Epithelial cell of esophagus (primary cell): ENCODE measurements at regions not wholly inside any gene's neighbourhood (a gene's known extent, or its start where the extent isn't known, plus 50 kb on each side); places are given as distances from the start of the nearest gene placed in this dataset.
A peak's percentile ranks its signal among the peaks of the same experiment; 100 is the strongest.

ENCODE experiments used
- DNase-seq: peaks from one replicate; pipeline ENCODE4 v3.0.0; 2010; ENCODE audit warnings: low read depth
- H3K4me3 ChIP-seq: 2 replicates; pipeline ENCODE4 v1.5.1; 2011; ENCODE audit warnings: mild to moderate bottlenecking, low read length, control low read depth
- TF ChIP-seq, protein P1 (sequence below): IDR thresholded peaks from 2 replicates; pipeline ENCODE4 v1.5.1; 2011; ENCODE audit warnings: low read depth, mild to moderate bottlenecking, low read length, control low read depth, inconsistent platforms; ENCODE audit not compliant: insufficient read depth; ENCODE audit errors: missing control alignments

GRCh38 chr10:62738916-62739315, 65.6 kb upstream of the ADO start:
- H3K4me3 ChIP-seq = no peak overlapping the region
- TF ChIP-seq, protein P1, sequence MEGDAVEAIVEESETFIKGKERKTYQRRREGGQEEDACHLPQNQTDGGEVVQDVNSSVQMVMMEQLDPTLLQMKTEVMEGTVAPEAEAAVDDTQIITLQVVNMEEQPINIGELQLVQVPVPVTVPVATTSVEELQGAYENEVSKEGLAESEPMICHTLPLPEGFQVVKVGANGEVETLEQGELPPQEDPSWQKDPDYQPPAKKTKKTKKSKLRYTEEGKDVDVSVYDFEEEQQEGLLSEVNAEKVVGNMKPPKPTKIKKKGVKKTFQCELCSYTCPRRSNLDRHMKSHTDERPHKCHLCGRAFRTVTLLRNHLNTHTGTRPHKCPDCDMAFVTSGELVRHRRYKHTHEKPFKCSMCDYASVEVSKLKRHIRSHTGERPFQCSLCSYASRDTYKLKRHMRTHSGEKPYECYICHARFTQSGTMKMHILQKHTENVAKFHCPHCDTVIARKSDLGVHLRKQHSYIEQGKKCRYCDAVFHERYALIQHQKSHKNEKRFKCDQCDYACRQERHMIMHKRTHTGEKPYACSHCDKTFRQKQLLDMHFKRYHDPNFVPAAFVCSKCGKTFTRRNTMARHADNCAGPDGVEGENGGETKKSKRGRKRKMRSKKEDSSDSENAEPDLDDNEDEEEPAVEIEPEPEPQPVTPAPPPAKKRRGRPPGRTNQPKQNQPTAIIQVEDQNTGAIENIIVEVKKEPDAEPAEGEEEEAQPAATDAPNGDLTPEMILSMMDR = no peak
- DNase-seq = peak; percentile 58

DNA sequence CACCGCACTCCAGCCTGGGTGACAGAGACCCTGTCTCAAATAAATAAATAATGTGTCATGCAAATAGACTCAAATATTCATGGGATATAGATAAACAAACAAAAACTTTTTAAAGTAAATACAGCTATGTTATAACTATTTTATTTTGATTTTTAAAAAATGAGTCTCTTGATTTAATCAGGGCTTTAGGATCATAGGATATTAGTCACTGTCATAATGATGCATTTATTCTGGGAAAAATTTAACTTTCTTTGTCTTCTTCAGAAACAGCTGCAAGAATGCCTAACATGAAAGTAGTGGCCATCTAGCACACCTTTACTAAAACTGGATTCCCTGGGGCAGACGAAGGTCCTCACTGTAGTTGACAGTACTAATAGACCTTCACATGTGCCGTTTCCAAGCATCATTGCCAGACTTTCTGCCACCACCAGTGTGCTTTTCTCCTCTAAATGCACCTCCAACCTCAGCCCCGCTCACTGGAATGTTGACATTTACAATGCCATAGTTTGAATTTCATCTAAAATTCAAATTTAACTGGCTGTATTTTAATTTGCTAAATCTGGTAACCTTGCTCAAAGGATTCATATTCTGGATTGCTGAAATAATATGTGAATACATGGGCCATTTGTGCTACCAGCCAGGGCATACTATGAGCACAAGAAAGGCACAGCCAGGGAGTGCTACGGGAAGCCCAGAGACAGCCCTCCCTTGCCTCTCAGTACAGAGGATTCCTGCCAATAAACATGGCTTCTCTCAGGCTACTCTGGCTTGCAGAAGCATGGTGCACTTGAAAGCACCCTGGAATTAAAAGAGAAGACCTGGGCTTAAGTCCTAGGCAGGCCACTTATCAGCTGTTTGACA, 63.4 kb upstream of the ADO start:
- no peak overlapping the region for H3K4me3 ChIP-seq
- TF ChIP-seq, protein P1 = no peak
- no peak for DNase-seq

GRCh38 chr10:62741996-62742395, 62.5 kb upstream of the ADO start:
- TF ChIP-seq, protein P1 = no peak
- no peak overlapping the region for H3K4me3 ChIP-seq
- DNase-seq = no peak

- no peak overlapping the region for H3K4me3 ChIP-seq
- TF ChIP-seq, protein P1 = no peak
- no peak for DNase-seq
These were observed 61.9 kb upstream of the ADO start for GRCh38 chr10:62742536-62743061.

GRCh38 chr10:62744136-62744535, 60.4 kb upstream of the ADO start:
- TF ChIP-seq, protein P1 = no peak
- DNase-seq = no peak
- H3K4me3 ChIP-seq = no peak overlapping the region

DNA sequence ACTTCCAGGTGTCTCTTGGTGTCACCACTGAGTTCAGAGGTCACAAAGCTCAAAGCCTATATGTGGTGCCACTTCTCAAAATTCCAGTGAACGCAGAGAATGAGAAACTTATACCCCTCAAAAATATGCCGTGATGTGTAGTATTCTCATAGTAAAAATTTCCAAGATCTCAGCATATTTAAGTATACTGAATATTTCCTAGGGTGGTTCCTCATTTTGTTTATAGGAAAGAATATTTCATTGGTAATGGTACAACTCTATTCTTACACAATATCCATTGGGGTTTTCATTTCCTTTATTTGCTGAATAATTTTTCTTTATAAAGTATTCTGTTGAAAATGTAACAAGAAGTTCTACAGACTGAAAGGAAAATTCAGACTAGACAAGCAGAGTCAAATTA, 58.9 kb upstream of the ADO start:
- H3K4me3 ChIP-seq = no peak overlapping the region
- DNase-seq = no peak
- TF ChIP-seq, protein P1 = no peak
